GM12878 (cell line): ENCODE measurements at regions not wholly inside any gene's neighbourhood (a gene's known extent, or its start where the extent isn't known, plus 50 kb on each side); places are given as distances from the start of the nearest gene placed in this dataset.

Source experiments
- ATAC-seq: fragments of 200-7000 bp; cut with Tn5 transposase; 3 replicates; pipeline ENCODE4 v1.9.1; 2020; ENCODE audit warnings: mild to moderate bottlenecking, moderate library complexity
- BruUV-seq: library from RNA; stranded (reverse); fragments of 400-500 nt; replicated peaks from 2 replicates; lab custom pipeline; 2021; lab: Mats Ljungman, UMichigan
- CTCF ChIA-PET: fragments of 300-600 bp; sonication (Branson Sonifier 250); formaldehyde crosslinking; extraction: SDS; loops from one replicate; lab custom pipeline; 2021; ENCODE audit warnings: inconsistent platforms; lab: Yijun Ruan, JAX
- POLR2A ChIA-PET: fragments of 350-600 bp; formaldehyde crosslinking; extraction: SDS; loops from one replicate; lab custom pipeline; 2021; ENCODE audit warnings: inconsistent platforms; lab: Charles Lee
- RAD21 ChIA-PET: fragments of 300-600 bp; sonication (Branson Sonifier 250); formaldehyde crosslinking; loops from one replicate; lab custom pipeline; 2023; ENCODE audit warnings: antibody characterized with exemption; ENCODE audit not compliant: unreplicated experiment; lab: Charles Lee
- SMC1A ChIA-PET: fragments of 300-600 bp; sonication (Branson Sonifier 250); formaldehyde crosslinking; loops from one replicate; lab custom pipeline; 2023; ENCODE audit not compliant: unreplicated experiment, uncharacterized antibody; lab: Charles Lee
- DNase-seq: peaks from one replicate; pipeline ENCODE4 v3.0.0-alpha.2; 2011; ENCODE audit warnings: low read depth, low spot score
- FAIRE-seq: peaks from 3 replicates; lab custom pipeline; 2011; peaks lifted over from hg19 to GRCh38; lab: Jason Lieb, UNC
- H2AFZ ChIP-seq: 2 replicates; pipeline ENCODE4 v1.6.0; 2011; ENCODE audit warnings: low read depth, low read length, control low read depth; ENCODE audit not compliant: control insufficient read depth
- H3K27ac ChIP-seq: 2 replicates; pipeline ENCODE4 v1.5.1; 2011; ENCODE audit warnings: control low read depth; ENCODE audit not compliant: control insufficient read depth, insufficient read depth
- H3K27me3 ChIP-seq, 2 experiments: replicated peaks in 1 of 2; 2 replicates each; pipeline versions ENCODE4 v1.6.0 to v1.6.1; 2011; ENCODE audit warnings: low read length in 1 of 2; ENCODE audit not compliant: control insufficient read depth in 2 of 2, insufficient read depth in 2 of 2
- H3K36me3 ChIP-seq, 2 experiments: 2 replicates each; pipeline ENCODE4 v1.5.1; 2011; ENCODE audit warnings: low read length in 1 of 2; ENCODE audit not compliant: control insufficient read depth in 2 of 2, insufficient read depth in 2 of 2
- H3K4me1 ChIP-seq: 2 replicates; pipeline ENCODE4 v1.6.1; 2011; ENCODE audit warnings: mild to moderate bottlenecking, low read length, moderate library complexity, mixed read lengths; ENCODE audit not compliant: control insufficient read depth, insufficient read depth
- H3K4me2 ChIP-seq: 2 replicates; pipeline ENCODE4 v1.6.0; 2011; ENCODE audit warnings: control low read depth; ENCODE audit not compliant: control insufficient read depth, insufficient read depth
- H3K4me3 ChIP-seq: fragments of 200-600 bp; sonication (generic); 2 replicates; pipeline ENCODE4 v1.5.1; 2016
- H3K79me2 ChIP-seq: 2 replicates; pipeline ENCODE4 v1.6.0; 2011; ENCODE audit warnings: low read length; ENCODE audit not compliant: control insufficient read depth, insufficient read depth
- H3K9ac ChIP-seq: 2 replicates; pipeline ENCODE4 v1.8.0; 2011; ENCODE audit warnings: low read length, control low read depth, mixed read lengths; ENCODE audit not compliant: control insufficient read depth, insufficient read depth
- H3K9me3 ChIP-seq: replicated peaks from 3 replicates; pipeline ENCODE4 v1.5.1; 2011; ENCODE audit warnings: mild to moderate bottlenecking, low read length; ENCODE audit not compliant: control insufficient read depth, insufficient read depth
- H4K20me1 ChIP-seq: 2 replicates; pipeline ENCODE4 v1.6.0; 2011; ENCODE audit not compliant: control insufficient read depth, insufficient read depth
- CBX3 ChIP-seq: fragments of 200-600 bp; sonication (generic); IDR thresholded peaks from 2 replicates; pipeline ENCODE4 v1.6.1; 2016; ENCODE audit warnings: low read depth, borderline replicate concordance
- FOS ChIP-seq: IDR thresholded peaks from 3 replicates; pipeline ENCODE4 v1.6.1; 2011; ENCODE audit warnings: borderline replicate concordance; ENCODE audit not compliant: insufficient read length; ENCODE audit errors: extremely low read depth
- FOXK2 ChIP-seq: fragments of 450-650 bp; IDR thresholded peaks from 2 replicates; pipeline ENCODE4 v1.6.1; 2017; ENCODE audit warnings: mild to moderate bottlenecking, moderate library complexity
- HDAC6 ChIP-seq: fragments of 200-600 bp; sonication (generic); IDR thresholded peaks from one replicate; pipeline ENCODE4 v1.8.0; 2017; ENCODE audit warnings: antibody characterized with exemption; ENCODE audit not compliant: unreplicated experiment
- JUND ChIP-seq: IDR thresholded peaks from 2 replicates; pipeline ENCODE4 v1.6.1; 2012; ENCODE audit warnings: low read depth, mild to moderate bottlenecking, low read length, improper control_type of control experiment, moderate library complexity
- LARP7 ChIP-seq: fragments of 450-650 bp; IDR thresholded peaks from 2 replicates; pipeline ENCODE4 v1.6.1; 2017; ENCODE audit warnings: mild to moderate bottlenecking
- PML ChIP-seq: IDR thresholded peaks from 2 replicates; pipeline ENCODE4 v1.6.1; 2012; ENCODE audit warnings: low read length, inconsistent platforms
- SUZ12 ChIP-seq: fragments of 200-600 bp; sonication (generic); IDR thresholded peaks from one replicate; pipeline ENCODE4 v1.6.1; 2018; ENCODE audit warnings: antibody characterized with exemption, mild to moderate bottlenecking; ENCODE audit not compliant: unreplicated experiment
- ZNF274 ChIP-seq: IDR thresholded peaks from one replicate; pipeline ENCODE4 v1.8.0; 2011; ENCODE audit not compliant: insufficient read length, insufficient read depth
- ZNF384 ChIP-seq: IDR thresholded peaks from 2 replicates; pipeline ENCODE4 v1.6.1; 2012; ENCODE audit warnings: low read depth, mild to moderate bottlenecking, low read length, improper control_type of control experiment, borderline replicate concordance
- WGBS: methylation state at CpG from one replicate; pipeline ENCODE4 v1.1.6; 2016; ENCODE audit warnings: low lambda C conversion rate; ENCODE audit not compliant: insufficient replicate concordance, insufficient coverage; ENCODE audit errors: missing lambda C conversion rate; 5-methylcytosine and 5-hydroxymethylcytosine counted together
- in situ Hi-C: fragments of 300-500 bp; cut with MboI; formaldehyde crosslinking; loops from 9 replicates; pipeline ENCODE4 v1.14.3; 2018; ENCODE audit warnings: mixed read lengths
- intact Hi-C: fragments of 100-400 bp; cut with micrococcal nuclease; formaldehyde crosslinking; loops from one replicate; pipeline ENCODE4 v1.14.2; 2022; ENCODE audit not compliant: unreplicated experiment
- TF ChIP-seq, protein P1 (sequence below): fragments of 450-650 bp; IDR thresholded peaks from 2 replicates; pipeline ENCODE4 v1.6.1; 2017; ENCODE audit warnings: borderline replicate concordance
- TF ChIP-seq, protein P2 (sequence below): fragments of 450-650 bp; IDR thresholded peaks from 2 replicates; pipeline ENCODE4 v1.6.1; 2016; ENCODE audit warnings: mild to moderate bottlenecking

DNA sequence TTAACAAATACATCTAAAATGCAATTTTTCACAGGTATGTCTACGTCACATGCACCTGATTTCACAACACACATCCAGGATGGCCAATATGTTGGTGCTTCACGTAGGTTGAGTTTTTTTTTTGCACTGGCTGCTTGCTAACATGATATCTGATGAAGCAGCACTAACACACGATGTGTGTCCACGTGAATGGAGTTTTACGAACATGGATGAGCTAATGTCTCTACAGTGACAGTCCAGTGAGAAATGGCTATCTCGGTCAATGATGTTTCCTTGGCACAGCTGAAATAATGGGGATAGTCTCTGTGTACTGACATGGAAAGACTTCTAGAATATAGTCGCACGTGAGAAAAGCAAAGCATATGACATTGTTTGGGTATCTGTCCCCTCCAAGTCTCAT lies 563.9 kb upstream of the ADARB2 start:
- WGBS = 36% methylated on average over 8 of the region's 8 CpGs
- RAD21 ChIA-PET = no interaction called here
- in situ Hi-C loops = no loop called here
- DNase-seq = no peak
- ATAC-seq = no peak
- FAIRE-seq = no peak
- Histone ChIP-seq H3K4me2 (no peak overlapping the region), H3K9me3 (no peaks in the 10 kb centered on the region), H3K27ac (no peak overlapping the region), H4K20me1 (no peaks in the 10 kb centered on the region), H3K36me3 (no peaks in the 10 kb centered on the region), H3K27me3 (no peaks in the 10 kb centered on the region)
- no peak for TF ChIP-seq SUZ12
- TF ChIP-seq, protein P1, sequence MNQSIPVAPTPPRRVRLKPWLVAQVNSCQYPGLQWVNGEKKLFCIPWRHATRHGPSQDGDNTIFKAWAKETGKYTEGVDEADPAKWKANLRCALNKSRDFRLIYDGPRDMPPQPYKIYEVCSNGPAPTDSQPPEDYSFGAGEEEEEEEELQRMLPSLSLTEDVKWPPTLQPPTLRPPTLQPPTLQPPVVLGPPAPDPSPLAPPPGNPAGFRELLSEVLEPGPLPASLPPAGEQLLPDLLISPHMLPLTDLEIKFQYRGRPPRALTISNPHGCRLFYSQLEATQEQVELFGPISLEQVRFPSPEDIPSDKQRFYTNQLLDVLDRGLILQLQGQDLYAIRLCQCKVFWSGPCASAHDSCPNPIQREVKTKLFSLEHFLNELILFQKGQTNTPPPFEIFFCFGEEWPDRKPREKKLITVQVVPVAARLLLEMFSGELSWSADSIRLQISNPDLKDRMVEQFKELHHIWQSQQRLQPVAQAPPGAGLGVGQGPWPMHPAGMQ = no peak
- no peak for TF ChIP-seq CBX3
- no peak for TF ChIP-seq JUND
- TF ChIP-seq FOXK2 = no peak
- no peak for TF ChIP-seq FOS
- no peak for TF ChIP-seq ZNF384
- TF ChIP-seq ZNF274 = no peak
- no peak for TF ChIP-seq PML
- no peak for TF ChIP-seq LARP7
- TF ChIP-seq, protein P2, sequence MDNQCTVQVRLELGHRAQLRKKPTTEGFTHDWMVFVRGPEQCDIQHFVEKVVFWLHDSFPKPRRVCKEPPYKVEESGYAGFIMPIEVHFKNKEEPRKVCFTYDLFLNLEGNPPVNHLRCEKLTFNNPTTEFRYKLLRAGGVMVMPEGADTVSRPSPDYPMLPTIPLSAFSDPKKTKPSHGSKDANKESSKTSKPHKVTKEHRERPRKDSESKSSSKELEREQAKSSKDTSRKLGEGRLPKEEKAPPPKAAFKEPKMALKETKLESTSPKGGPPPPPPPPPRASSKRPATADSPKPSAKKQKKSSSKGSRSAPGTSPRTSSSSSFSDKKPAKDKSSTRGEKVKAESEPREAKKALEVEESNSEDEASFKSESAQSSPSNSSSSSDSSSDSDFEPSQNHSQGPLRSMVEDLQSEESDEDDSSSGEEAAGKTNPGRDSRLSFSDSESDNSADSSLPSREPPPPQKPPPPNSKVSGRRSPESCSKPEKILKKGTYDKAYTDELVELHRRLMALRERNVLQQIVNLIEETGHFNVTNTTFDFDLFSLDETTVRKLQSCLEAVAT = no peak
- TF ChIP-seq HDAC6 = no peak
- TF ChIP-seq, all 136 proteins: peak for 0
- intact Hi-C loops = no loop called here
- CTCF ChIA-PET = no interaction called here
- Histone ChIP-seq H3K79me2 (no peaks in the 10 kb centered on the region), H2AFZ (no peak overlapping the region), H3K4me3 (no peak overlapping the region), H3K9ac (no peak overlapping the region), H3K4me1 (no peaks in the 10 kb centered on the region)
- POLR2A ChIA-PET = no interaction called here
- BruUV-seq = no TSS peak
- SMC1A ChIA-PET = no interaction called here
